H1 (cell line): ENCODE measurements at regions not wholly inside any gene's neighbourhood (a gene's known extent, or its start where the extent isn't known, plus 50 kb on each side); places are given as distances from the start of the nearest gene placed in this dataset.

Source experiments
- CTCF ChIA-PET: fragments of 300-600 bp; sonication (Branson Sonifier 250); formaldehyde crosslinking; loops from one replicate; lab custom pipeline; 2021; ENCODE audit not compliant: partially characterized antibody; lab: Charles Lee
- POLR2A ChIA-PET: fragments of 300-600 bp; sonication (Branson Sonifier 250); formaldehyde crosslinking; loops from one replicate; lab custom pipeline; 2021; ENCODE audit warnings: inconsistent platforms; ENCODE audit not compliant: partially characterized antibody; lab: Charles Lee
- DNase-seq, 2 experiments: peaks; one replicate each; pipeline versions ENCODE4 v3.0.0 to v3.0.0-alpha.2; 2010 to 2022; ENCODE audit warnings: low spot score in 2 of 2, low read depth in 1 of 2, mixed read lengths in 1 of 2
- FAIRE-seq: peaks from 2 replicates; lab custom pipeline; 2011; peaks lifted over from hg19 to GRCh38; lab: Jason Lieb, UNC
- H2AFZ ChIP-seq: 2 replicates; pipeline ENCODE4 v1.8.1; 2012; ENCODE audit warnings: low read length, inconsistent platforms
- H2AK5ac ChIP-seq: 2 replicates; pipeline ENCODE4 v1.6.1; 2013; ENCODE audit warnings: low read depth, low read length
- H2BK120ac ChIP-seq: replicated peaks from 2 replicates; pipeline ENCODE3; 2013; ENCODE audit warnings: low read depth, low read length, inconsistent platforms
- H2BK12ac ChIP-seq: 2 replicates; pipeline ENCODE4 v1.6.1; 2013; ENCODE audit warnings: low read depth, low read length
- H2BK15ac ChIP-seq: 2 replicates; pipeline ENCODE4 v1.6.1; 2013; ENCODE audit warnings: low read length
- H2BK20ac ChIP-seq: 2 replicates; pipeline ENCODE4 v1.6.1; 2013; ENCODE audit warnings: low read length
- H2BK5ac ChIP-seq: 2 replicates; pipeline ENCODE4 v1.6.1; 2013; ENCODE audit warnings: low read depth, low read length
- H3K14ac ChIP-seq: 2 replicates; pipeline ENCODE4 v1.6.1; 2013; ENCODE audit warnings: inconsistent platforms; ENCODE audit not compliant: insufficient read length
- H3K18ac ChIP-seq: 2 replicates; pipeline ENCODE4 v1.6.1; 2013; ENCODE audit warnings: low read length; ENCODE audit errors: extremely low read depth
- H3K23ac ChIP-seq: 2 replicates; pipeline ENCODE4 v1.6.1; 2013; ENCODE audit warnings: inconsistent platforms; ENCODE audit not compliant: insufficient read length
- H3K23me2 ChIP-seq: 2 replicates; pipeline ENCODE4 v1.6.1; 2013; ENCODE audit warnings: low read depth, low read length
- H3K27ac ChIP-seq: 2 replicates; pipeline ENCODE4 v1.6.1; 2011; ENCODE audit warnings: low read depth, low read length, inconsistent platforms
- H3K27me3 ChIP-seq, 4 experiments: replicated peaks in 1 of 4; 1 replicate in 1 of 4; 2 replicates in 3 of 4; pipeline versions ENCODE4 v1.6.1 to v1.8.1; 2011 to 2013; ENCODE audit warnings: low read length in 3 of 4, mild to moderate bottlenecking in 3 of 4, inconsistent platforms in 2 of 4, mixed read lengths in 2 of 4, moderate library complexity in 1 of 4; ENCODE audit not compliant: control insufficient read depth in 3 of 4, insufficient read depth in 3 of 4; ENCODE audit errors: extremely low read depth in 1 of 4
- H3K36me3 ChIP-seq, 4 experiments: 2 replicates each; pipeline versions ENCODE4 v1.6.1 to v1.8.1; 2011 to 2013; ENCODE audit warnings: mild to moderate bottlenecking in 4 of 4, low read length in 3 of 4, moderate library complexity in 2 of 4, control low read depth in 1 of 4, inconsistent platforms in 1 of 4; ENCODE audit not compliant: insufficient read depth in 4 of 4, control insufficient read depth in 2 of 4
- H3K4ac ChIP-seq: replicated peaks from 2 replicates; pipeline ENCODE3; 2013; ENCODE audit warnings: low read length, low read depth, mixed read lengths, inconsistent platforms; ENCODE audit not compliant: insufficient read length
- H3K4me1 ChIP-seq, 4 experiments: replicated peaks in 1 of 4; 1 replicate in 1 of 4; 2 replicates in 3 of 4; pipeline versions ENCODE4 v1.6.1 to v1.8.1; 2011 to 2013; ENCODE audit warnings: low read length in 3 of 4, inconsistent platforms in 2 of 4, mixed read lengths in 1 of 4; ENCODE audit not compliant: insufficient read depth in 4 of 4, control insufficient read depth in 3 of 4
- H3K4me2 ChIP-seq, 2 experiments: 2 replicates each; pipeline versions ENCODE4 v1.6.1 to v1.8.1; 2011 to 2013; ENCODE audit warnings: low read depth in 2 of 2, low read length in 2 of 2, control low read depth in 1 of 2, inconsistent platforms in 1 of 2, mild to moderate bottlenecking in 1 of 2; ENCODE audit not compliant: insufficient read depth in 1 of 2
- H3K4me3 ChIP-seq, 4 experiments: fragments of 200-600, 300-600 bp in 1 of 4; sonication (generic), shearing (Covaris generic), sonication (Bioruptor Twin) in 1 of 4; 2 replicates each; pipeline versions ENCODE4 v1.5.1 to v1.8.1; 2011 to 2016; ENCODE audit warnings: low read length in 4 of 4, low read depth in 3 of 4, control low read depth in 2 of 4, inconsistent platforms in 2 of 4, mild to moderate bottlenecking in 2 of 4, mixed read lengths in 1 of 4, moderate library complexity in 1 of 4; ENCODE audit not compliant: insufficient read depth in 2 of 4; ENCODE audit errors: extremely low read depth in 1 of 4
- H3K56ac ChIP-seq: replicated peaks from 2 replicates; pipeline ENCODE3; 2013; ENCODE audit warnings: low read depth, mild to moderate bottlenecking, mixed read lengths, low read length, inconsistent platforms; ENCODE audit not compliant: insufficient read length
- H3K79me1 ChIP-seq: 2 replicates; pipeline ENCODE4 v1.6.1; 2013; ENCODE audit warnings: low read depth, low read length, control low read depth
- H3K79me2 ChIP-seq, 2 experiments: 2 replicates each; pipeline versions ENCODE4 v1.6.1 to v1.8.1; 2012 to 2013; ENCODE audit warnings: low read length in 2 of 2, mild to moderate bottlenecking in 2 of 2, inconsistent platforms in 1 of 2; ENCODE audit not compliant: insufficient read depth in 2 of 2, control insufficient read depth in 1 of 2
- H3K9ac ChIP-seq, 4 experiments: replicated peaks in 1 of 4; 1 replicate in 1 of 4; 2 replicates in 3 of 4; pipeline versions ENCODE4 v1.6.1 to v1.8.1; 2011 to 2013; ENCODE audit warnings: low read depth in 3 of 4, low read length in 3 of 4, control low read depth in 2 of 4, mild to moderate bottlenecking in 2 of 4, moderate library complexity in 2 of 4, inconsistent platforms in 1 of 4; ENCODE audit errors: extremely low read depth in 1 of 4
- H3K9me3 ChIP-seq, 2 experiments: 2 replicates each; pipeline versions ENCODE4 v1.6.1 to v1.8.1; 2012 to 2013; ENCODE audit warnings: mild to moderate bottlenecking in 2 of 2, moderate library complexity in 2 of 2, control low read depth in 1 of 2, inconsistent platforms in 1 of 2, low read depth in 1 of 2, low read length in 1 of 2, mixed read lengths in 1 of 2; ENCODE audit not compliant: insufficient read depth in 2 of 2
- H4K20me1 ChIP-seq, 2 experiments: replicated peaks in 1 of 2; 2 replicates each; pipeline versions ENCODE3 to v1.8.1; 2011 to 2013; ENCODE audit warnings: inconsistent platforms in 2 of 2, low read length in 2 of 2, mild to moderate bottlenecking in 1 of 2; ENCODE audit not compliant: insufficient read depth in 2 of 2, control insufficient read depth in 1 of 2
- H4K5ac ChIP-seq: 2 replicates; pipeline ENCODE4 v1.6.1; 2013; ENCODE audit warnings: low read length, low read depth, mixed read lengths, inconsistent platforms; ENCODE audit not compliant: insufficient read length
- H4K8ac ChIP-seq: 2 replicates; pipeline ENCODE4 v1.8.0; 2013; ENCODE audit warnings: mild to moderate bottlenecking, moderate library complexity, low read length, inconsistent platforms; ENCODE audit not compliant: insufficient read depth; ENCODE audit errors: extremely low read depth
- H4K91ac ChIP-seq: replicated peaks from 2 replicates; pipeline ENCODE3; 2013; ENCODE audit warnings: low read length, mixed read lengths, inconsistent platforms; ENCODE audit not compliant: insufficient read length
- ASH2L ChIP-seq: fragments of 200-600, 300-600 bp; sonication (generic); IDR thresholded peaks from one replicate; pipeline ENCODE4 v1.7.1; 2017; ENCODE audit warnings: low read length
- BRCA1 ChIP-seq: IDR thresholded peaks from 2 replicates; pipeline ENCODE4 v1.6.1; 2012; ENCODE audit warnings: low read depth, low read length, improper control_type of control experiment
- CBX5 ChIP-seq: fragments of 300-800, 300-1000 bp; sonication (generic); IDR thresholded peaks from 2 replicates; pipeline ENCODE4 v1.7.1; 2016; ENCODE audit warnings: antibody characterized with exemption, low read length, low read depth
- EZH2 ChIP-seq: fragments of 200-600 bp; sonication (generic); IDR thresholded peaks from 2 replicates; pipeline ENCODE4 v1.7.1; 2012; ENCODE audit warnings: low read depth, mild to moderate bottlenecking, moderate library complexity, low read length, inconsistent platforms; ENCODE audit not compliant: severe bottlenecking
- GABPA ChIP-seq: IDR thresholded peaks from 2 replicates; pipeline ENCODE4 v1.6.1; 2011; ENCODE audit warnings: mild to moderate bottlenecking, low read length, moderate library complexity, borderline replicate concordance; ENCODE audit not compliant: insufficient read depth
- HDAC6 ChIP-seq: IDR thresholded peaks from one replicate; pipeline ENCODE4 v1.7.1; 2012; ENCODE audit warnings: low read depth, mild to moderate bottlenecking, inconsistent platforms, low read length, moderate library complexity
- KDM1A ChIP-seq: fragments of 200-600, 300-600 bp; sonication (generic); IDR thresholded peaks from 2 replicates; pipeline ENCODE4 v1.7.1; 2016; ENCODE audit warnings: mild to moderate bottlenecking, low read length, borderline replicate concordance
- NRF1 ChIP-seq: IDR thresholded peaks from 2 replicates; pipeline ENCODE4 v1.6.1; 2011; ENCODE audit warnings: mild to moderate bottlenecking, low read depth, low read length, improper control_type of control experiment
- POLR2A ChIP-seq, 2 experiments: IDR thresholded peaks; 1 replicate in 1 of 2; 2 replicates in 1 of 2; pipeline ENCODE4 v1.6.1; 2011; ENCODE audit warnings: low read depth in 2 of 2, low read length in 2 of 2, mild to moderate bottlenecking in 2 of 2; ENCODE audit errors: control extremely low read depth in 1 of 2
- RAD21 ChIP-seq, 2 experiments: IDR thresholded peaks in 1 of 2; conservative IDR thresholded peaks in 1 of 2; 2 replicates each; pipeline ENCODE4 v1.6.1; 2011; ENCODE audit warnings: low read depth in 2 of 2, low read length in 2 of 2, improper control_type of control experiment in 1 of 2, inconsistent platforms in 1 of 2, mild to moderate bottlenecking in 1 of 2, moderate library complexity in 1 of 2
- SP2 ChIP-seq: IDR thresholded peaks from 2 replicates; pipeline ENCODE4 v1.6.1; 2012; ENCODE audit warnings: mild to moderate bottlenecking, low read length, inconsistent platforms
- TEAD4 ChIP-seq: IDR thresholded peaks from 2 replicates; pipeline ENCODE4 v1.6.1; 2012; ENCODE audit warnings: low read depth, low read length, inconsistent platforms, mixed read lengths
- WGBS, 2 experiments: shearing (Covaris generic) in 1 of 2; methylation state at CpG; one replicate each; pipeline versions ENCODE4 v1.1.6 to v1.1.7; 2013 to 2015; ENCODE audit warnings: low lambda C conversion rate in 2 of 2, mixed read lengths in 2 of 2, inconsistent platforms in 1 of 2, low coverage in 1 of 2, missing lambda C conversion rate in 1 of 2; ENCODE audit not compliant: insufficient replicate concordance in 2 of 2, insufficient coverage in 1 of 2, insufficient read length in 1 of 2; ENCODE audit errors: extremely low coverage in 1 of 2, missing lambda C conversion rate in 1 of 2; 5-methylcytosine and 5-hydroxymethylcytosine counted together
- TF ChIP-seq, protein P1 (sequence below), 3 experiments: IDR thresholded peaks; 1 replicate in 2 of 3; 2 replicates in 1 of 3; pipeline versions ENCODE4 v1.5.1 to v1.6.1; 2011; ENCODE audit warnings: low read length in 3 of 3, mild to moderate bottlenecking in 3 of 3, inconsistent platforms in 2 of 3, low read depth in 1 of 3, moderate library complexity in 1 of 3; ENCODE audit not compliant: insufficient read depth in 1 of 3; ENCODE audit errors: control extremely low read depth in 1 of 3

DNA sequence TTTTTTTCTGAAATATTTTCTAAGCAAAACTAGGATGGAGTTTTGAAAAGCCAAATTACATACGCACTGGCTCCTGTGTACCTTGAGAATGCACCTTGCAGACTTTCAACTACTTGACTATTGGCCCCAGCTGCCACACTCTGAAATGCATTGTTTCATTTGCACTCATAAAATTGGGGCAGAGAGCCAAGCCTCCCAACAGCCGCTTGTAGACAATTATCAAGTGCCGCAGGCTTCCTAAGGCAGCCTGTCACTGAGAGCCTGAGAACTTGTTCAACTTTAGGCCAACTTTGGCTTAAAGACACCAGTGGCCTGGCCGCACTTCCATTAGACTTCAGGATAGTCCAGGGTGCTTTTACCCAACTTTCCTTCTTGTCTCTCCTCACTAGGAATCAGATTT, 115.7 kb upstream of the STARD13 start:
- Histone ChIP-seq H3K27ac (no peak overlapping the region), H2BK5ac (no peak overlapping the region), H4K91ac (no peak overlapping the region), H2BK20ac (no peak overlapping the region), H3K4me1 (no peaks in the 10 kb centered on the region), H4K8ac (peak overlapping the region; percentile 28; the same call in 1 of the 2 replicates), H3K9me3 (no peaks in the 10 kb centered on the region), H3K9ac (no peak overlapping the region), H3K36me3 (no peaks in the 10 kb centered on the region), H4K20me1 (no peaks in the 10 kb centered on the region), H3K4me3 (no peak overlapping the region), H2BK12ac (no peak overlapping the region), H3K23ac (no peak overlapping the region), H3K23me2 (no peaks in the 10 kb centered on the region), H3K79me1 (no peaks in the 10 kb centered on the region), H2BK120ac (no peak overlapping the region), H3K4ac (no peak overlapping the region), H3K79me2 (no peaks in the 10 kb centered on the region), H3K18ac (no peak overlapping the region), H3K27me3 (no peaks in the 10 kb centered on the region), H4K5ac (no peak overlapping the region), H2AK5ac (no peak overlapping the region), H3K4me2 (no peak overlapping the region), H2AFZ (no peak overlapping the region), H3K56ac (no peak overlapping the region), H3K14ac (no peak overlapping the region), H2BK15ac (no peak overlapping the region)
- FAIRE-seq: no peak
- ChIA-PET CTCF (no interaction called here), POLR2A (no interaction called here)
- no peak for DNase-seq
- WGBS, 2 experiments: 98% methylated on average over 4 of the region's 4 CpGs; no CpG with 5 or more reads in 1 of the 2 experiments
- no peak for TF ChIP-seq HDAC6
- TF ChIP-seq ASH2L: no peak
- no peak for TF ChIP-seq BRCA1
- TF ChIP-seq CBX5: no peak
- no peak for TF ChIP-seq KDM1A
- no peak for TF ChIP-seq TEAD4
- no peak for TF ChIP-seq GABPA
- TF ChIP-seq, protein P1, sequence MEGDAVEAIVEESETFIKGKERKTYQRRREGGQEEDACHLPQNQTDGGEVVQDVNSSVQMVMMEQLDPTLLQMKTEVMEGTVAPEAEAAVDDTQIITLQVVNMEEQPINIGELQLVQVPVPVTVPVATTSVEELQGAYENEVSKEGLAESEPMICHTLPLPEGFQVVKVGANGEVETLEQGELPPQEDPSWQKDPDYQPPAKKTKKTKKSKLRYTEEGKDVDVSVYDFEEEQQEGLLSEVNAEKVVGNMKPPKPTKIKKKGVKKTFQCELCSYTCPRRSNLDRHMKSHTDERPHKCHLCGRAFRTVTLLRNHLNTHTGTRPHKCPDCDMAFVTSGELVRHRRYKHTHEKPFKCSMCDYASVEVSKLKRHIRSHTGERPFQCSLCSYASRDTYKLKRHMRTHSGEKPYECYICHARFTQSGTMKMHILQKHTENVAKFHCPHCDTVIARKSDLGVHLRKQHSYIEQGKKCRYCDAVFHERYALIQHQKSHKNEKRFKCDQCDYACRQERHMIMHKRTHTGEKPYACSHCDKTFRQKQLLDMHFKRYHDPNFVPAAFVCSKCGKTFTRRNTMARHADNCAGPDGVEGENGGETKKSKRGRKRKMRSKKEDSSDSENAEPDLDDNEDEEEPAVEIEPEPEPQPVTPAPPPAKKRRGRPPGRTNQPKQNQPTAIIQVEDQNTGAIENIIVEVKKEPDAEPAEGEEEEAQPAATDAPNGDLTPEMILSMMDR (IDR thresholded peaks at IDR 0.05; ENCODE audit: control extremely low read depth in 1 of 3, insufficient read depth in 1 of 3, low read depth in 1 of 3, low read length in 3 of 3): no peak
- TF ChIP-seq EZH2: no peak
- TF ChIP-seq NRF1: no peak
- TF ChIP-seq SP2: no peak
- no peak for TF ChIP-seq RAD21 (IDR thresholded peaks at IDR 0.05 in 1 of 2, conservative IDR thresholded peaks at IDR 0.05 in 1 of 2; ENCODE audit: low read depth in 2 of 2, low read length in 2 of 2)
- no peak for TF ChIP-seq POLR2A (IDR thresholded peaks at IDR 0.05; ENCODE audit: control extremely low read depth in 1 of 2, low read depth in 2 of 2, low read length in 2 of 2)
